Progenitor cell of endocrine pancreas (in vitro differentiated cells): ENCODE measurements at regions not wholly inside any gene's neighbourhood (a gene's known extent, or its start where the extent isn't known, plus 50 kb on each side); places are given as distances from the start of the nearest gene placed in this dataset.

ENCODE experiments used
- DNase-seq: peaks from one replicate; pipeline ENCODE4 v3.0.0; 2021; ENCODE audit warnings: low spot score; ENCODE audit not compliant: unreplicated experiment
- H3K27ac Mint-ChIP-seq: 2 replicates; pipeline ENCODE4 v1.8.0; 2021; ENCODE audit warnings: mild to moderate bottlenecking, moderate library complexity, mixed read lengths
- H3K27me3 Mint-ChIP-seq: 2 replicates; pipeline ENCODE4 v1.8.0; 2021; ENCODE audit warnings: mixed read lengths
- H3K36me3 Mint-ChIP-seq: 2 replicates; pipeline ENCODE4 v1.8.0; 2022; ENCODE audit warnings: mixed read lengths; ENCODE audit not compliant: insufficient read depth
- H3K4me1 Mint-ChIP-seq: 2 replicates; pipeline ENCODE4 v1.8.0; 2021; ENCODE audit warnings: low read depth, mixed read lengths
- H3K4me3 Mint-ChIP-seq: 2 replicates; pipeline ENCODE4 v1.8.0; 2021; ENCODE audit warnings: low read depth, mild to moderate bottlenecking, moderate library complexity, mixed read lengths
- H3K9me3 Mint-ChIP-seq: 2 replicates; pipeline ENCODE4 v1.8.0; 2021; ENCODE audit warnings: low read depth, mixed read lengths
- CTCF ChIP-seq: fragments of 200-600 bp; sonication (generic); IDR thresholded peaks from one replicate; pipeline ENCODE4 v1.5.0; 2021; ENCODE audit warnings: antibody characterized with exemption, mild to moderate bottlenecking; ENCODE audit not compliant: unreplicated experiment

DNA sequence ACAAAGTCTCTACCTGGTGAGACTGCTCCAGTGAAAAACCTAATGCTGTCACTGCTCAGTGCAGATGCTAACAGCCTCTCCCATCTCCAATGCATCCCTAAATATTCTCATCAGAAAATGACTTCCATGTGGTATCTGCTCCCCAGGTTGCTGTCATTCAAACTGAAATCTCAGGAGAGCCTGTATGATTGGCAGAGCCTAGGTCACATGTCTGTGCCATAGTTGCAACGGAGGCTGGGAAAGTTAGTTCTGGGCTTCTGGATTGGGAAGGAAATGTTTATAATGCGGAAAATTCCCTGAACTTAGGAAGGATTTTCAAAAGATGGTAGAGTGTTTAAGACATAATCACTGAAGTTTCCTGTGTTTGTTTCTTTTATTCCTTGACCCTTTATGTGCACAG is 206.4 kb upstream of the ZKSCAN2 start:
- H3K36me3 Mint-ChIP-seq: no peaks in the 10 kb centered on the region
- no peak overlapping the region for H3K4me3 Mint-ChIP-seq
- H3K27ac Mint-ChIP-seq: no peak overlapping the region
- DNase-seq: no peak
- TF ChIP-seq CTCF: no peak
- H3K27me3 Mint-ChIP-seq: peaks cover 2% of the 10 kb centered on the region
- no peaks in the 10 kb centered on the region for H3K4me1 Mint-ChIP-seq
- H3K9me3 Mint-ChIP-seq: no peaks in the 10 kb centered on the region

DNA sequence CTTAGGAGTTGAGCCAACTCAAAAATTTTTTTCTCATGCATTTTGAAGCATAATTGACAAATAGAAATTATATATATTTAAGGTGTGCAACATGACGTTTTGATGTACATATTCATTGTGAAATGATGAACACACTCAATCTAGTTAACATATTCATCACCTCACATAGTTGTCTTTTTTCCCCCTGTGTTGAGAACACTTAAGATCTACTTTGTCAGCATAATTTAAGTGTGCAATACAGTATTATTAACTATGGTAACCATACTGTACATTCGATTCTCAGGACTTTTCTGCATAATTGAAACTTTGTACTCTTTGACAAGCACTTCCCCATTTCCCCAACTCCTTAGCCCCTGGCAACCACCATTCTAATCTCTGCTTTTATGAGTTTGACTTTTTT is 192.2 kb upstream of the ZKSCAN2 start:
- no peak for DNase-seq
- H3K27ac Mint-ChIP-seq: no peak overlapping the region
- TF ChIP-seq CTCF: no peak
- H3K9me3 Mint-ChIP-seq: peaks cover 15% of the 10 kb centered on the region
- peaks cover 5% of the 10 kb centered on the region for H3K4me1 Mint-ChIP-seq
- H3K4me3 Mint-ChIP-seq: no peak overlapping the region
- no peaks in the 10 kb centered on the region for H3K36me3 Mint-ChIP-seq
- H3K27me3 Mint-ChIP-seq: peaks cover 50% of the 10 kb centered on the region

DNA sequence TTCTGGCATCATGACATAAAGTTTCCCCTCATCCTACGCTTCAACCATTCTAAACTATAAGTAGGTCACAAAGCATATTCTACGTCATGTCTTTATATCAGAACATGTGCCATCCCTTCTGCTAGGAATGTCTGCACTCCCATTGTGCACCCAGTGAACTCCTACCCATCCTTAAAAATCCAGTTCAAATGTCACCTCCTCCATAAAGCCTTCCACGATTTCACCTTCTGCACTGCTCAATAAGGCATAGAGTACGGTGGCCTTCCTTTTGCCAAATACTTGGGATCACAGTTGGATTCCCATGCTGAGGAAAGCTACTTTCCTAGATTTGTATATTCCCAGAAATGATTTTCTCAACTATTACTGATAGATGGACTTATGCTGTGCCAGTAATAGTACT is 186.3 kb upstream of the ZKSCAN2 start:
- H3K36me3 Mint-ChIP-seq: no peaks in the 10 kb centered on the region
- no peak overlapping the region for H3K4me3 Mint-ChIP-seq
- peaks cover 8% of the 10 kb centered on the region for H3K4me1 Mint-ChIP-seq
- no peak for DNase-seq
- peaks cover 12% of the 10 kb centered on the region for H3K9me3 Mint-ChIP-seq
- H3K27ac Mint-ChIP-seq: no peak overlapping the region
- no peak for TF ChIP-seq CTCF
- peaks cover 75% of the 10 kb centered on the region for H3K27me3 Mint-ChIP-seq

DNA sequence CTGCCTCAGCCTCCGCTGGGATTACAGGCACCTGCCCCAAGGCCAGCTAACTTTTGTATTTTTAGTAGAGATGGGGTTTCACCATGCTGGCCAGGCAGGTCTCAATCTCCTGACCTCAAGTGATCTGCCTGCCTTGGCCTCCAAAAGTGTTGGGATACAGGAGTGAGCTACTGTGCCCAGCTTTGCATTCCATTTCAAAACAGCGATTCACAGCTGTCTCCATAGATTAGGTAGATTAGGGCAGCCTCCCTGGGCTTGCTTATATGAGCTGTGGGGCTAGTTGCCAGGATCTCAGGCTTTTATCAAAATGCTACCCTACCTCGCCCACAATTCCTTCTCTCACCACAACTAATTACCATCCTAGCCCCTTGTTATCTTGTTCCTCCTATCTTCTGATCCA is 176.4 kb upstream of the ZKSCAN2 start:
- Mint-ChIP-seq H3K4me1 (no peaks in the 10 kb centered on the region), H3K36me3 (no peaks in the 10 kb centered on the region), H3K27me3 (peaks cover 55% of the 10 kb centered on the region), H3K4me3 (no peak overlapping the region), H3K9me3 (no peaks in the 10 kb centered on the region), H3K27ac (no peak overlapping the region)
- DNase-seq: no peak
- no peak for TF ChIP-seq CTCF

DNA sequence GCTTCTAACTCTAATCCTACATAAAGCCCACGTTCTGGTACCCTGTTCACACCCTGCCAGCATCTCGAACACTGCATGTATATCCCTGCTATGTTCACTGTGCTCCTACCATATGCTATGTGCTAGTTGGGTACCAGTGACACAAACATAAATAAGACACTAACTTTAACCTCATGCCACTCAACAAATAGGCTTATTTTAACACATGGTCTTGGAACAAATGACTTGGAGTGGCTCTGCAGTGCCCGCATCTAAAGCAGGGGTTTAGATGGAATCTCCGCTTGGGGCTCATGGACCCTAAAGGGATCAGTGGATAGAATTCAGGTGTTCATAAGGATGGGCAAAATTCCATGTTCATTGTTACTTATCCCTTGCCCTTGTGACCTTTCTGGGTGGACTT is 175.7 kb upstream of the ZKSCAN2 start:
- H3K4me3 Mint-ChIP-seq: no peak overlapping the region
- no peak for TF ChIP-seq CTCF
- peaks cover 3% of the 10 kb centered on the region for H3K9me3 Mint-ChIP-seq
- H3K36me3 Mint-ChIP-seq: no peaks in the 10 kb centered on the region
- no peaks in the 10 kb centered on the region for H3K4me1 Mint-ChIP-seq
- no peak overlapping the region for H3K27ac Mint-ChIP-seq
- no peak for DNase-seq
- H3K27me3 Mint-ChIP-seq: peaks cover 48% of the 10 kb centered on the region
